ENCODE measurements at regions not wholly inside any gene's neighbourhood (a gene's known extent, or its start where the extent isn't known, plus 50 kb on each side); places are given as distances from the start of the nearest gene placed in this dataset.
A peak's percentile ranks its signal among the peaks of the same experiment; 100 is the strongest.
"Not testable (repeated sequence)": the region's sequence is repeated elsewhere in the genome, so short reads cannot be mapped to it uniquely, and the experiment has no call there.

DNA sequence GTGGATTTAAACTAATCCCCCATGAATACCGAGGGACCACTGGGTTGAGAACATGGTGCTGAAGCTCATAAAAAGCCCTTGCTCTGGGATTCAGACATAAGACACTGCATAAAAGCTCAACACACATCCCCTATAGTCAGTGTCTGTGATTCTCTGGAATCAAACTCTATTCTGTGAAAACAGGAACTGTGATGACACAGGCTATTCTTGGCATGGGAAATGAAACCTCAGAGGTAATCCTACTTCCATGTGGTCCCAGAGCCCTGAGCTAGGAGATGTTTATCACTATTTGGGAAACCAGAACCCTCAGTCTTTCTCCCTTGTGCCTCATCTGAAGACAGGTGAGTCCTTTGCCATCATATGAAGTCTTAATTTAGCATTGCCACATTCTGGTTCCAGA lies 135.4 kb upstream of the PRSS3 start:
- no peak for DNase-seq
- intact Hi-C loops (cut with DNase I; ENCODE audit: low total_unique reads): no loop called here
- 81 to 100% (median 93%) methylated on average over 1 of the region's 1 CpG for WGBS, 5 donors
- no peak overlapping the region for H3K27ac ChIP-seq
- H3K27me3 ChIP-seq (replicated peaks in 1 of 7): no peaks in the 10 kb centered on the region
- H3K4me3 ChIP-seq: no peak overlapping the region
- no peaks in the 10 kb centered on the region for H3K4me1 ChIP-seq
- TF ChIP-seq POLR2AphosphoS5 (IDR thresholded peaks at IDR 0.05) (no peak), POLR2A (IDR thresholded peaks at IDR 0.05) (no peak)
- TF ChIP-seq, protein P1, sequence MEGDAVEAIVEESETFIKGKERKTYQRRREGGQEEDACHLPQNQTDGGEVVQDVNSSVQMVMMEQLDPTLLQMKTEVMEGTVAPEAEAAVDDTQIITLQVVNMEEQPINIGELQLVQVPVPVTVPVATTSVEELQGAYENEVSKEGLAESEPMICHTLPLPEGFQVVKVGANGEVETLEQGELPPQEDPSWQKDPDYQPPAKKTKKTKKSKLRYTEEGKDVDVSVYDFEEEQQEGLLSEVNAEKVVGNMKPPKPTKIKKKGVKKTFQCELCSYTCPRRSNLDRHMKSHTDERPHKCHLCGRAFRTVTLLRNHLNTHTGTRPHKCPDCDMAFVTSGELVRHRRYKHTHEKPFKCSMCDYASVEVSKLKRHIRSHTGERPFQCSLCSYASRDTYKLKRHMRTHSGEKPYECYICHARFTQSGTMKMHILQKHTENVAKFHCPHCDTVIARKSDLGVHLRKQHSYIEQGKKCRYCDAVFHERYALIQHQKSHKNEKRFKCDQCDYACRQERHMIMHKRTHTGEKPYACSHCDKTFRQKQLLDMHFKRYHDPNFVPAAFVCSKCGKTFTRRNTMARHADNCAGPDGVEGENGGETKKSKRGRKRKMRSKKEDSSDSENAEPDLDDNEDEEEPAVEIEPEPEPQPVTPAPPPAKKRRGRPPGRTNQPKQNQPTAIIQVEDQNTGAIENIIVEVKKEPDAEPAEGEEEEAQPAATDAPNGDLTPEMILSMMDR (IDR thresholded peaks at IDR 0.05 in 8 of 11, conservative IDR thresholded peaks at IDR 0.05 in 3 of 11): no peak
- H3K36me3 ChIP-seq: no peaks in the 10 kb centered on the region
- no peaks in the 10 kb centered on the region for H3K9me3 ChIP-seq

DNA sequence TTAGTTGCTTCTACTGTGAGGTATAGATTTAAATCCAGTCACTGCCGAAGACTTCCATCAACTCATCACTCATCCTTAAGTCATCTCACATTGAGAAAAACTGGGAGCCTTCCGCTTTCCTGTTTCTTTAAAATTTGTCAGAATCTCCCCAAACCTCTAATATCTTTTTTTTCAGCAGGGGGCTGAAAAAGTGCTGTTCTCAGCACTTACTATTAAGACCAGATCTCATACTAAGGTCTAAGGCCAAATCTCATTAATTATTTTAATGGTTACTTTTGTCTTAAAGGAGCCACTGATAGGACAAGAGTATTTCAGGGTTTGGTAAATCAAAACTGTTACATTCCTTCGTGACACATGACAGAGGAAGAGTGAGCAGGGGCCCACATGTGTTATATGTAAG lies 134.6 kb upstream of the PRSS3 start:
- TF ChIP-seq POLR2AphosphoS5 (IDR thresholded peaks at IDR 0.05) (no peak), POLR2A (IDR thresholded peaks at IDR 0.05) (no peak)
- TF ChIP-seq, protein P1 (IDR thresholded peaks at IDR 0.05 in 8 of 11, conservative IDR thresholded peaks at IDR 0.05 in 3 of 11): no peak
- H3K27me3 ChIP-seq (replicated peaks in 1 of 7): no peaks in the 10 kb centered on the region
- H3K27ac ChIP-seq: no peak overlapping the region
- no peaks in the 10 kb centered on the region for H3K4me1 ChIP-seq
- WGBS, 5 donors: 83 to 89% (median 87%) methylated on average over 3 of the region's 3 CpGs
- DNase-seq: no peak
- H3K9me3 ChIP-seq: no peaks in the 10 kb centered on the region
- H3K4me3 ChIP-seq: no peak overlapping the region
- H3K36me3 ChIP-seq: no peaks in the 10 kb centered on the region
- intact Hi-C loops (cut with DNase I; ENCODE audit: low total_unique reads): no loop called here

DNA sequence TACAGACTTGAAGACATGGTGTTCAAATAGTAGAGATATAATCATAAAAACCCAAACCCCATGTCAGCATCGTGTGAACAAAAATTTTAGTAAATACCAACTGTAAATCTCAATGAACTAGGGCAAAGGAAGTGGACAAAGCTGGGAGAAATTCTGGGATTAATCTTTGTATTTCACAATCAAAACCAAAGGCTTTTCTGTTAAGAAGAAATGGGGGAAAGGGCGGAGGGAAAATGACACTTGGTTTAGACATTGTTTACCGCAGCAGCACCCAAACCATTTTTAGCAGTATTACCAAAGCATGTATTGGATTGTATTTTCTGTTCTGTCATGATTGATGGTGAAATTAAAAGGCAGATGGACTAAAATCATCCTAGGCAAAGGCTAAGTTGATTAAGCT lies 134.2 kb upstream of the PRSS3 start:
- intact Hi-C loops (cut with DNase I; ENCODE audit: low total_unique reads): no loop called here
- Histone ChIP-seq H3K27me3 (replicated peaks in 1 of 7) (no peaks in the 10 kb centered on the region), H3K27ac (no peak overlapping the region), H3K36me3 (no peaks in the 10 kb centered on the region), H3K4me3 (no peak overlapping the region), H3K4me1 (no peaks in the 10 kb centered on the region), H3K9me3 (no peaks in the 10 kb centered on the region)
- TF ChIP-seq, protein P1 (IDR thresholded peaks at IDR 0.05 in 8 of 11, conservative IDR thresholded peaks at IDR 0.05 in 3 of 11): no peak
- TF ChIP-seq POLR2AphosphoS5 (IDR thresholded peaks at IDR 0.05): no peak
- TF ChIP-seq POLR2A (IDR thresholded peaks at IDR 0.05): no peak
- DNase-seq: no peak
- 78 to 92% (median 80%) methylated on average over 3 of the region's 3 CpGs for WGBS, 5 donors

DNA sequence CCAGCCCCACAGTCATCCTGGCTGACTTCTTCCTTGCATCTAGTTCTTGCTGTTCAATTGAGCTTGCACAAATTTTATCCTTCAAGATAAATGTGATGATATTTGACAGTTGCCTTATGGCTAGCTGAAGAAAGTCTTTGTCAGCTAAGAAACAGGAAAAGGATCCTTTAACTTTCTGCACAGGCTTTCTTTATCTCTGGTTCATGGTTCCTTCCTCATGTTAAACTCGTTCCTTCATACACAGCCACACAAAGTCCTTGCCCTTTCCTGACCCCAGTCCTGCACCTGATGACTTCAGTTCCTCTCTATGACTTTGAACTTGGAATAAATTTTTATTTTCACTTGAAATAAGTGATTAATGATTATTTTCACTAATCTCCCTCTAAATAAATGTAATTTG lies 132.5 kb upstream of the PRSS3 start:
- H3K36me3 ChIP-seq: no peaks in the 10 kb centered on the region
- no peaks in the 10 kb centered on the region for H3K4me1 ChIP-seq
- no peak overlapping the region for H3K4me3 ChIP-seq
- WGBS, 5 donors: 8 to 14% (median 11%) methylated on average over 1 of the region's 1 CpG
- no peaks in the 10 kb centered on the region for H3K9me3 ChIP-seq
- H3K27ac ChIP-seq: no peak overlapping the region
- peaks cover 0 to 6% (median 0%) of the 10 kb centered on the region in 7 donors for H3K27me3 ChIP-seq (replicated peaks in 1 of 7)
- TF ChIP-seq, protein P1 (IDR thresholded peaks at IDR 0.05 in 8 of 11, conservative IDR thresholded peaks at IDR 0.05 in 3 of 11): no peak
- TF ChIP-seq POLR2AphosphoS5 (IDR thresholded peaks at IDR 0.05) (no peak), POLR2A (IDR thresholded peaks at IDR 0.05) (no peak)
- no peak for DNase-seq
- intact Hi-C loops (cut with DNase I; ENCODE audit: low total_unique reads): no loop called here

DNA sequence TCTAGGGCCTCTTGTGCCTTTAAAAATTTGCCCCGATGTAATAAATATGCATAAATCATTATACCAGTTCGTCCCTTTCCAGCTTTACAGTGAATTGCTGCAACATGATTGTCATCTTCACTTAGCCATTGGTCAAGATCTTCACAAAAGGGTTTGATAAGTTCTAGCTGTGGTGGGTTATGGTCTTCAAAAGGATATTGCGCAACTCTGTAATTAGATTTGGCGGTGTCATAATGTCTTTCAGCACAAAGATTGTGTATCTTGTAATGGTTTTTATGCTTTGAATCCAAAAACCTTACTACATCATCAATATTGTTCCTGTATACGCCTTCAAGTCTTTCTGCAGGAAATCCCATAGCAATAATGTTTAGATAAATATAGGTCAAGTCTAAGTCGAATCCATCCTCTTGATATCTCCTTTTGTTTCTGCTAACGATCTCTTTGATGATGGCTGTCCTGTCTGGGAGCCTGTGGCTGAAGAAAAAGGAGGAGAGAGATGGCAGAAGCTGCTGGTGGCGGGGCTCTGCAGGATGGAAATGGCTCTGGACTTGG lies 119.1 kb upstream of the PRSS3 start:
- Histone ChIP-seq H3K4me1 (peaks cover 0 to 16% (median 6%) of the 10 kb centered on the region in 6 donors), H3K27ac (peak overlapping the region in 5 of 8 donors; percentile 8 to 66 (median 43)), H3K27me3 (replicated peaks in 1 of 7) (peaks cover 0 to 58% (median 20%) of the 10 kb centered on the region in 7 donors), H3K4me3 (peak overlapping the region; percentile 37 to 74 (median 48))
- DNase-seq; H3K36me3 ChIP-seq; intact Hi-C loops (cut with DNase I; ENCODE audit: low total_unique reads); H3K9me3 ChIP-seq: not testable (repeated sequence)
- 22 to 31% (median 24%) methylated on average over 8 of the region's 8 CpGs for WGBS, 5 donors
